ENCODE measurements at regions not wholly inside any gene's neighbourhood (a gene's known extent, or its start where the extent isn't known, plus 50 kb on each side); places are given as distances from the start of the nearest gene placed in this dataset.

DNA sequence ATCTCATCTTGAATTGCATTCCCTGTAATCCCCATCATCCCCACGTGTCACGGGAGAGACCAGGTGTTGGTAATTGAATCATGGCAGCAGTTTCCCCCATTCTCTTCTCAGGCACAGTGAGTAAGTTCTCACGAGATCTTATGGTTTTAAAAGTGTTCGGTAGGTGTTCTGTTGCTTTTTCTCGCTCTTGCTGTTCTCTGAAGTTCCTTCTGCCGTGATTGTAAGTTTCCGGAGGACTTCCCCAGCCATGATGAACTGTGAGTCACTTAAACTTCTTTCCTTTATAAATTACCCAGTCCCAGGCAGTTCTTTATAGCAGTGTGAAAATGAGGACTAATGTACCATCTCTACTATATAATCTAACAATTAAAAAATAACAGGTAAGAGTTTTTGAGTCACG lies 409.9 kb upstream of the NRXN1 start:
- Histone ChIP-seq H3K4me1 (ENCODE audit: control insufficient read depth in 3 of 3, insufficient read depth in 3 of 3, low read length in 3 of 3) (no peaks in the 10 kb centered on the region), H3K27me3 (ENCODE audit: control insufficient read depth in 3 of 3, insufficient read depth in 3 of 3, low read length in 3 of 3) (no peaks in the 10 kb centered on the region), H3K27ac (ENCODE audit: low read depth, low read length) (no peak overlapping the region), H3K36me3 (ENCODE audit: control insufficient read depth in 3 of 3, insufficient read depth in 3 of 3, low read length in 3 of 3) (no peaks in the 10 kb centered on the region), H3K9ac (ENCODE audit: low read depth in 1 of 3, low read length in 3 of 3) (no peak overlapping the region), H3K9me3 (ENCODE audit: control insufficient read depth in 3 of 3, low read length in 3 of 3) (no peaks in the 10 kb centered on the region), H3K4me3 (ENCODE audit: low read length in 3 of 3) (no peak overlapping the region)

DNA sequence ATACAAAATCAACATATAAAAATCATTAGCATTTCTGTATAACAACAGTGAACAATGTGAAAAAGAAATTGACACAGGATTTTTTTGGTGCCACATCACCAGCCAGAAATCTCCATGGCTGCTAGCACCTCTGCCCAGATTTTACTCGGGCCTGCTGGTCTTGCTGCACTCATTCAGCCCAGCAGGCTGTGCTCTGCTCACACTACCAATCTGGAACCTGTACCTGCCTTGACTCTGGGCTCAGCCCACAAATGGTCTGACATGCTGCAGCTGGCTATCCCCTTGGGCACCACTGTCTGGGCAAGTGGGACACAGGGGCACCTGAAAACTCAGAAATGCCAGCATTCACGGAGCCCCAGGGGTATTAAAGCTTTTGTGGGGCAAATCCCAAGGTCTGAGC lies 392.5 kb upstream of the NRXN1 start:
- no peaks in the 10 kb centered on the region for H3K27me3 ChIP-seq (ENCODE audit: control insufficient read depth in 3 of 3, insufficient read depth in 3 of 3, low read length in 3 of 3)
- H3K9ac ChIP-seq (ENCODE audit: low read depth in 1 of 3, low read length in 3 of 3) = no peak overlapping the region
- H3K4me3 ChIP-seq (ENCODE audit: low read length in 3 of 3) = no peak overlapping the region
- H3K27ac ChIP-seq (ENCODE audit: low read depth, low read length) = no peak overlapping the region
- no peaks in the 10 kb centered on the region for H3K4me1 ChIP-seq (ENCODE audit: control insufficient read depth in 3 of 3, insufficient read depth in 3 of 3, low read length in 3 of 3)
- H3K9me3 ChIP-seq (ENCODE audit: control insufficient read depth in 3 of 3, low read length in 3 of 3) = peaks cover 0 to 4% (median 3%) of the 10 kb centered on the region in 3 donors
- H3K36me3 ChIP-seq (ENCODE audit: control insufficient read depth in 3 of 3, insufficient read depth in 3 of 3, low read length in 3 of 3) = no peaks in the 10 kb centered on the region

DNA sequence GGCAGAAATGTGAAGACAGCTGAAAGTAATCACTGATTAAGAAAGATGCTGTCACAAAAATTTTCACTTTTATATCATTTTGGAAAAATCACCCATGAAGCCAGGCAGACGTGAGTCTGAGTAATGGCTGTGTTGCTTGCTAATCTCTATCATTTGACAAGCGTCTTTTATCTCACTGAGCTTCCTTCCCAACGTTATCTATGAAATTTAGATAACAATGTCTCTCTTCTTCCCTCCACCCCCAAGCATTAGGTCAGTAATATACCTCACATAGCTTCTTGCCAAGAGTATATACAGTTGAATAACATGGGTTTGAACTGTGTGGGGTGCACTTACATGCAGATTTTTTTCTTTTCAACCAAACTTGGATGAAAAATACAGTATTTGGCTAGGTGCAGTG lies 388.6 kb upstream of the NRXN1 start:
- H3K36me3 ChIP-seq (ENCODE audit: control insufficient read depth in 3 of 3, insufficient read depth in 3 of 3, low read length in 3 of 3) = no peaks in the 10 kb centered on the region
- H3K9ac ChIP-seq (ENCODE audit: low read depth in 1 of 3, low read length in 3 of 3) = no peak overlapping the region
- no peak overlapping the region for H3K27ac ChIP-seq (ENCODE audit: low read depth, low read length)
- H3K4me1 ChIP-seq (ENCODE audit: control insufficient read depth in 3 of 3, insufficient read depth in 3 of 3, low read length in 3 of 3) = no peaks in the 10 kb centered on the region
- H3K27me3 ChIP-seq (ENCODE audit: control insufficient read depth in 3 of 3, insufficient read depth in 3 of 3, low read length in 3 of 3) = no peaks in the 10 kb centered on the region
- no peaks in the 10 kb centered on the region for H3K9me3 ChIP-seq (ENCODE audit: control insufficient read depth in 3 of 3, low read length in 3 of 3)
- H3K4me3 ChIP-seq (ENCODE audit: low read length in 3 of 3) = no peak overlapping the region

DNA sequence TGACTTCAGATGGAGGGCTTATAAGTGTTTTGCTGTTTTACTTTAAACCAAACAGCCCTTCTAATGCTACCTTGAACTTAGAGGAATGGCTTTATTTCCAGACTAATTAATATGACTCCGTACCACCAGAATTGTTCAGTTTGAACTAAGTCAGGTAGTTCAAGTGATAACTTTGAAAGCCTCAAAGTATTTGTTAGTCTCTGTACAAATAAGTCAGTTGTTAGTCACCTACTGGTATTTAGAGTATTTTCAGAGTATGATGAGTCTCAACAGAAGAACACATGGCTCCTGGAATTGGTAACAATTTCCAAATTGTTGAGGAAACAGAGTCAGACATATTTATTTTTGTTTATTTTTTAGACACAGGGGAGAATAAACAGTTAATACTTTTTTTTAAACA lies 381.8 kb upstream of the NRXN1 start:
- Histone ChIP-seq H3K9me3 (ENCODE audit: control insufficient read depth in 3 of 3, low read length in 3 of 3) (no peaks in the 10 kb centered on the region), H3K36me3 (ENCODE audit: control insufficient read depth in 3 of 3, insufficient read depth in 3 of 3, low read length in 3 of 3) (no peaks in the 10 kb centered on the region), H3K27me3 (ENCODE audit: control insufficient read depth in 3 of 3, insufficient read depth in 3 of 3, low read length in 3 of 3) (no peaks in the 10 kb centered on the region), H3K4me1 (ENCODE audit: control insufficient read depth in 3 of 3, insufficient read depth in 3 of 3, low read length in 3 of 3) (no peaks in the 10 kb centered on the region), H3K4me3 (ENCODE audit: low read length in 3 of 3) (no peak overlapping the region), H3K27ac (ENCODE audit: low read depth, low read length) (no peak overlapping the region), H3K9ac (ENCODE audit: low read depth in 1 of 3, low read length in 3 of 3) (no peak overlapping the region)

GRCh38 chr2:51410331-51410730 lies 378.4 kb upstream of the NRXN1 start:
- Histone ChIP-seq H3K9me3 (ENCODE audit: control insufficient read depth in 3 of 3, low read length in 3 of 3) (no peaks in the 10 kb centered on the region), H3K4me3 (ENCODE audit: low read length in 3 of 3) (no peak overlapping the region), H3K36me3 (ENCODE audit: control insufficient read depth in 3 of 3, insufficient read depth in 3 of 3, low read length in 3 of 3) (no peaks in the 10 kb centered on the region), H3K9ac (ENCODE audit: low read depth in 1 of 3, low read length in 3 of 3) (no peak overlapping the region), H3K27ac (ENCODE audit: low read depth, low read length) (no peak overlapping the region), H3K27me3 (ENCODE audit: control insufficient read depth in 3 of 3, insufficient read depth in 3 of 3, low read length in 3 of 3) (no peaks in the 10 kb centered on the region), H3K4me1 (ENCODE audit: control insufficient read depth in 3 of 3, insufficient read depth in 3 of 3, low read length in 3 of 3) (no peaks in the 10 kb centered on the region)

- Histone ChIP-seq H3K4me3 (ENCODE audit: low read length in 3 of 3) (no peak overlapping the region), H3K36me3 (ENCODE audit: control insufficient read depth in 3 of 3, insufficient read depth in 3 of 3, low read length in 3 of 3) (no peaks in the 10 kb centered on the region), H3K27me3 (ENCODE audit: control insufficient read depth in 3 of 3, insufficient read depth in 3 of 3, low read length in 3 of 3) (no peaks in the 10 kb centered on the region), H3K9me3 (ENCODE audit: control insufficient read depth in 3 of 3, low read length in 3 of 3) (no peaks in the 10 kb centered on the region), H3K27ac (ENCODE audit: low read depth, low read length) (no peak overlapping the region), H3K4me1 (ENCODE audit: control insufficient read depth in 3 of 3, insufficient read depth in 3 of 3, low read length in 3 of 3) (no peaks in the 10 kb centered on the region), H3K9ac (ENCODE audit: low read depth in 1 of 3, low read length in 3 of 3) (no peak overlapping the region)
Observed at GRCh38 chr2:51409920-51410319, 378.0 kb upstream of the NRXN1 start.

GRCh38 chr2:51404226-51404625 lies 372.3 kb upstream of the NRXN1 start:
- no peak overlapping the region for H3K27ac ChIP-seq (ENCODE audit: low read depth, low read length)
- no peaks in the 10 kb centered on the region for H3K27me3 ChIP-seq (ENCODE audit: control insufficient read depth in 3 of 3, insufficient read depth in 3 of 3, low read length in 3 of 3)
- no peaks in the 10 kb centered on the region for H3K36me3 ChIP-seq (ENCODE audit: control insufficient read depth in 3 of 3, insufficient read depth in 3 of 3, low read length in 3 of 3)
- no peaks in the 10 kb centered on the region for H3K4me1 ChIP-seq (ENCODE audit: control insufficient read depth in 3 of 3, insufficient read depth in 3 of 3, low read length in 3 of 3)
- no peaks in the 10 kb centered on the region for H3K9me3 ChIP-seq (ENCODE audit: control insufficient read depth in 3 of 3, low read length in 3 of 3)
- no peak overlapping the region for H3K4me3 ChIP-seq (ENCODE audit: low read length in 3 of 3)
- H3K9ac ChIP-seq (ENCODE audit: low read depth in 1 of 3, low read length in 3 of 3) = no peak overlapping the region

DNA sequence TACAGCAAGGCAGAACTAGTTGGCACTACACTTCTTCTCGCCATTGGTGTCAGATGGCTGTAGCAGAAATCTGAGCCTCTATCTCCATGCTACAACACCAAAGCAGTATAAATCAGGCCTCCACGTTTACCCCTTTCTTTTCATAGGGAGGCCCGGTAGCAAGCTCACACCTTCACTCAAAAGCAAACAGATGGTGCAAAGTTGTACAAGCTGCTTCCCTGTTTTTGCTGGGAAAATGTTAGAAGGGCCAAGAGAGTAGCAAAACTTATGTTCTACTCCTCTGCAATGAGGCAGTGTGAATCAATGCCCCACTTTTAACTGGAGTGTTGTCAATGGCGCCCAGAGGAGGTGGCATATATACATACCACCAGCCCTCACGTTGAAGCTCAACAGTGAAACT lies 369.6 kb upstream of the NRXN1 start:
- H3K4me1 ChIP-seq (ENCODE audit: control insufficient read depth in 3 of 3, insufficient read depth in 3 of 3, low read length in 3 of 3) = no peaks in the 10 kb centered on the region
- H3K4me3 ChIP-seq (ENCODE audit: low read length in 3 of 3) = no peak overlapping the region
- no peaks in the 10 kb centered on the region for H3K27me3 ChIP-seq (ENCODE audit: control insufficient read depth in 3 of 3, insufficient read depth in 3 of 3, low read length in 3 of 3)
- H3K9me3 ChIP-seq (ENCODE audit: control insufficient read depth in 3 of 3, low read length in 3 of 3) = no peaks in the 10 kb centered on the region
- H3K9ac ChIP-seq (ENCODE audit: low read depth in 1 of 3, low read length in 3 of 3) = no peak overlapping the region
- H3K27ac ChIP-seq (ENCODE audit: low read depth, low read length) = no peak overlapping the region
- H3K36me3 ChIP-seq (ENCODE audit: control insufficient read depth in 3 of 3, insufficient read depth in 3 of 3, low read length in 3 of 3) = no peaks in the 10 kb centered on the region

DNA sequence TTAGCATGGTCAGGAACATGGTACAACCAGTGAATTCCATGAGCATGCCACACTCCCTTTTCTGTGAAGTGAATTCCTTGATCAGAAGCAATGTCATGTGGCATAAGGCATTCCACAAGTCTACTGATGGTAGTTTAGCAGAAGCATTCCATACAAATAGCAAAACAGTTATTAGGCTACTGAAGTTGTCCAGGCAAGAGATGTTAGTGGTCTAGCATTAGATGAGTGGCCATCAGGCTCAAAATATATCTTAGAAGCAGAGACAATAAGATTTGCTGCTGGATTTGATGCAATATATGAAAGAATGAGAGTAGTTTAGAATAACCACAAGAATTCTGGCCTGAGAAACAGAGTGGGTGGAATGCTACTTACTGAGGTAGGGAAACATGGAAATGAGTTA lies 355.3 kb upstream of the NRXN1 start:
- Histone ChIP-seq H3K4me3 (ENCODE audit: low read length in 3 of 3) (no peak overlapping the region), H3K36me3 (ENCODE audit: control insufficient read depth in 3 of 3, insufficient read depth in 3 of 3, low read length in 3 of 3) (no peaks in the 10 kb centered on the region), H3K4me1 (ENCODE audit: control insufficient read depth in 3 of 3, insufficient read depth in 3 of 3, low read length in 3 of 3) (no peaks in the 10 kb centered on the region), H3K9me3 (ENCODE audit: control insufficient read depth in 3 of 3, low read length in 3 of 3) (no peaks in the 10 kb centered on the region), H3K9ac (ENCODE audit: low read depth in 1 of 3, low read length in 3 of 3) (no peak overlapping the region), H3K27me3 (ENCODE audit: control insufficient read depth in 3 of 3, insufficient read depth in 3 of 3, low read length in 3 of 3) (no peaks in the 10 kb centered on the region), H3K27ac (ENCODE audit: low read depth, low read length) (no peak overlapping the region)

DNA sequence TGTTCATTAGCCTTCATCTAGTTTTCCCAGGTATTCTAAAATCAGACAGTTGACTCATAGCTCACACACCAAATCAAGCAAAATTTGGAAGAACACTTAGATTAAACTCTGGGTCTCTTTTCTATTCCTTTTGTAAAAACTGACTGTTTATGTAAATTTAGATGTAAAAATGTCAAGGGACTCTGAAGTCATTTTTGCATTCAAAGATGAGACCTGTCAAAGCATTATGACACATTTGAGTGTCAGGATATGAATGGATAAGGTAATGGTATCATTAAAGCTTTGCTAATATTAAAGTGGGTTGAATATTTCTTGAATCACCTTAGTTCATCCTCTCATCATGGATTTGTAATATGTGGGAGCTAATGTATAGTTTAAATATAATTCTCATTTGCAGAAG lies 348.1 kb upstream of the NRXN1 start:
- no peaks in the 10 kb centered on the region for H3K9me3 ChIP-seq (ENCODE audit: control insufficient read depth in 3 of 3, low read length in 3 of 3)
- H3K4me1 ChIP-seq (ENCODE audit: control insufficient read depth in 3 of 3, insufficient read depth in 3 of 3, low read length in 3 of 3) = no peaks in the 10 kb centered on the region

GRCh38 chr2:51368250-51368649 lies 336.3 kb upstream of the NRXN1 start:
- Histone ChIP-seq H3K36me3 (ENCODE audit: control insufficient read depth in 3 of 3, insufficient read depth in 3 of 3, low read length in 3 of 3) (no peaks in the 10 kb centered on the region), H3K27me3 (ENCODE audit: control insufficient read depth in 3 of 3, insufficient read depth in 3 of 3, low read length in 3 of 3) (no peaks in the 10 kb centered on the region), H3K9ac (ENCODE audit: low read depth in 1 of 3, low read length in 3 of 3) (no peak overlapping the region)

More for the DNA sequence above, 348.1 kb upstream of the NRXN1 start:
- no peak overlapping the region for H3K27ac ChIP-seq (ENCODE audit: low read depth, low read length)
- H3K4me3 ChIP-seq (ENCODE audit: low read length in 3 of 3) = no peak overlapping the region
- no peaks in the 10 kb centered on the region for H3K36me3 ChIP-seq (ENCODE audit: control insufficient read depth in 3 of 3, insufficient read depth in 3 of 3, low read length in 3 of 3)
- H3K27me3 ChIP-seq (ENCODE audit: control insufficient read depth in 3 of 3, insufficient read depth in 3 of 3, low read length in 3 of 3) = no peaks in the 10 kb centered on the region
- H3K9ac ChIP-seq (ENCODE audit: low read depth in 1 of 3, low read length in 3 of 3) = no peak overlapping the region

More at GRCh38 chr2:51368250-51368649, 336.3 kb upstream of the NRXN1 start:
- Histone ChIP-seq H3K4me1 (ENCODE audit: control insufficient read depth in 3 of 3, insufficient read depth in 3 of 3, low read length in 3 of 3) (no peaks in the 10 kb centered on the region), H3K4me3 (ENCODE audit: low read length in 3 of 3) (no peak overlapping the region), H3K9me3 (ENCODE audit: control insufficient read depth in 3 of 3, low read length in 3 of 3) (no peaks in the 10 kb centered on the region), H3K27ac (ENCODE audit: low read depth, low read length) (no peak overlapping the region)
